Brain microvascular endothelial cell (primary cell): ENCODE measurements at regions not wholly inside any gene's neighbourhood (a gene's known extent, or its start where the extent isn't known, plus 50 kb on each side); places are given as distances from the start of the nearest gene placed in this dataset.

Experiments
- DNase-seq: peaks from one replicate; pipeline ENCODE4 v3.0.0-alpha.2; 2020
- H3K27ac ChIP-seq: fragments of 250-450 bp; sonication (Bioruptor Pico); 2 replicates; pipeline ENCODE4 v1.5.1; 2020; ENCODE audit warnings: mild to moderate bottlenecking, moderate library complexity
- H3K27me3 ChIP-seq: fragments of 250-450 bp; sonication (Bioruptor Pico); replicated peaks from 2 replicates; pipeline ENCODE4 v1.5.1; 2020; ENCODE audit warnings: mild to moderate bottlenecking
- H3K36me3 ChIP-seq: fragments of 250-450 bp; sonication (Bioruptor Pico); replicated peaks from 2 replicates; pipeline ENCODE4 v1.5.1; 2020; ENCODE audit warnings: mild to moderate bottlenecking
- H3K4me3 ChIP-seq: 2 replicates; pipeline ENCODE4 v1.5.1; 2011; ENCODE audit warnings: low read depth, mild to moderate bottlenecking, control low read depth, low read length, moderate library complexity
- CTCF ChIP-seq: IDR thresholded peaks from 2 replicates; pipeline ENCODE4 v1.5.1; 2011; ENCODE audit warnings: low read depth, mild to moderate bottlenecking, moderate library complexity, low read length, control low read depth, inconsistent platforms; ENCODE audit errors: missing control alignments
- in situ Hi-C: cut with HindIII; loops from 2 replicates; pipeline ENCODE4 v1.10.0; 2017; ENCODE audit warnings: low sequenced_read_pairs, low pct_ligation_motif_present

GRCh38 chr20:57094252-57094891 lies 172.1 kb downstream of the BMP7 start:
- Histone ChIP-seq H3K27ac (no peak overlapping the region), H3K4me3 (no peak overlapping the region), H3K27me3 (no peaks in the 10 kb centered on the region), H3K36me3 (no peaks in the 10 kb centered on the region)
- in situ Hi-C loops, result loop anchor here (25.0 kb wide), 1 partner anchor 243 kb away; the partner anchor contains the start of gene SPO11
- no peak for TF ChIP-seq CTCF
- no peak for DNase-seq

- H3K36me3 ChIP-seq, result no peaks in the 10 kb centered on the region
- no peak for TF ChIP-seq CTCF
- no peak for DNase-seq
- H3K27me3 ChIP-seq, result no peaks in the 10 kb centered on the region
- in situ Hi-C loops, result loop anchor here (25.0 kb wide), 1 partner anchor 242 kb away; the partner anchor contains the start of gene SPO11
- H3K27ac ChIP-seq, result no peak overlapping the region
- no peak overlapping the region for H3K4me3 ChIP-seq
Observed at GRCh38 chr20:57094991-57095390, 171.4 kb downstream of the BMP7 start.

DNA sequence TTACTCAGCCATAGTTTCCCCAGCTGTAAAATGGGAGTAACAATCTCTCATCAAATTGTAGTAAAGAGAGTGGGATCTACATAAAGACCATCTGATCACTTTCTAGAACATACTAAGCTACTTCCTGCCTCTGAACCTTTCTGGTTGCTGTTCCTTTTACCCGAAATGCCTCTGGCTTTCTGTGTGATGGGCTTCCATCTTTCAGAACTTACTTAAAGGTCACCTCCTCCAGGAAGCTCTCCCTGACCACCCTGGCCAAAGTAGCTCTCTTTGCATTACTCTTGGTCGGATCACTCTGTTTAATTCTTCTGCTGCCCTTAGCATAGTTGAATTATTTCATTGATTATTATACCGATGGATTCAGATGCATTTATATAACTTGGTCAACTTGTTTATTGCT lies 171.0 kb downstream of the BMP7 start:
- no peaks in the 10 kb centered on the region for H3K27me3 ChIP-seq
- no peak overlapping the region for H3K4me3 ChIP-seq
- TF ChIP-seq CTCF, result no peak
- in situ Hi-C loops, result loop anchor here (25.0 kb wide), 1 partner anchor 242 kb away; the partner anchor contains the start of gene SPO11
- DNase-seq, result no peak
- H3K27ac ChIP-seq, result no peak overlapping the region
- no peaks in the 10 kb centered on the region for H3K36me3 ChIP-seq

- in situ Hi-C loops, result loop anchor here (25.0 kb wide), 1 partner anchor 240 kb away; the partner anchor contains the start of gene SPO11
- H3K4me3 ChIP-seq, result no peak overlapping the region
- no peak for TF ChIP-seq CTCF
- H3K27ac ChIP-seq, result no peak overlapping the region
- H3K36me3 ChIP-seq, result no peaks in the 10 kb centered on the region
- H3K27me3 ChIP-seq, result no peaks in the 10 kb centered on the region
- no peak for DNase-seq
Observed at GRCh38 chr20:57097245-57097915, 169.1 kb downstream of the BMP7 start.

DNA sequence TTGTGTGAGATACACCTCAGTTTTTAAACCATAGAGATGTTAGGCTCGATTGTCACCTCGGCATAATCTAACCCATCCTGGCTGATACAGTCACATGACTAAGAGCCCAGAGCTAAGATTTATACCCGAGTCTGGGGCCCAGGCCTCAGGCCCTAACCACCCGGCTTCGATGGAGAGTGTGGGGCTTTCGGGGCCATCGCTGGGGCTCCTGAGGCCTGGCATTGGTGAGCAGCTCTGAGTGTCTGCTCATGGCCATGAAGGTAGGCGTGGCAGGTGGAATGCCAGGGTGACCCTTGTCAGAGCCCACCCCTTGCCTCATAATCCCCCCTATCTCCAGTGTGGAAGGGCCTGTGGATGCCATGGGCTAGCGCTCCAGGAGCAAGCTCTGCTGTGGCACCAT lies 164.3 kb downstream of the BMP7 start:
- in situ Hi-C loops, result no loop called here
- no peak for DNase-seq
- TF ChIP-seq CTCF, result no peak

More for the DNA sequence above, 164.3 kb downstream of the BMP7 start:
- H3K4me3 ChIP-seq, result no peak overlapping the region
- H3K36me3 ChIP-seq, result no peaks in the 10 kb centered on the region
- no peaks in the 10 kb centered on the region for H3K27me3 ChIP-seq
- no peak overlapping the region for H3K27ac ChIP-seq
